GM12878 (cell line): ENCODE measurements at regions not wholly inside any gene's neighbourhood (a gene's known extent, or its start where the extent isn't known, plus 50 kb on each side); places are given as distances from the start of the nearest gene placed in this dataset.

ENCODE experiments used
- ATAC-seq: fragments of 200-7000 bp; cut with Tn5 transposase; 3 replicates; pipeline ENCODE4 v1.9.1; 2020; ENCODE audit warnings: mild to moderate bottlenecking, moderate library complexity
- BruUV-seq: library from RNA; stranded (reverse); fragments of 400-500 nt; replicated peaks from 2 replicates; lab custom pipeline; 2021; lab: Mats Ljungman, UMichigan
- CTCF ChIA-PET: fragments of 300-600 bp; sonication (Branson Sonifier 250); formaldehyde crosslinking; extraction: SDS; loops from one replicate; lab custom pipeline; 2021; ENCODE audit warnings: inconsistent platforms; lab: Yijun Ruan, JAX
- POLR2A ChIA-PET: fragments of 350-600 bp; formaldehyde crosslinking; extraction: SDS; loops from one replicate; lab custom pipeline; 2021; ENCODE audit warnings: inconsistent platforms; lab: Charles Lee
- RAD21 ChIA-PET: fragments of 300-600 bp; sonication (Branson Sonifier 250); formaldehyde crosslinking; loops from one replicate; lab custom pipeline; 2023; ENCODE audit warnings: antibody characterized with exemption; ENCODE audit not compliant: unreplicated experiment; lab: Charles Lee
- SMC1A ChIA-PET: fragments of 300-600 bp; sonication (Branson Sonifier 250); formaldehyde crosslinking; loops from one replicate; lab custom pipeline; 2023; ENCODE audit not compliant: unreplicated experiment, uncharacterized antibody; lab: Charles Lee
- DNase-seq: peaks from one replicate; pipeline ENCODE4 v3.0.0-alpha.2; 2011; ENCODE audit warnings: low read depth, low spot score
- FAIRE-seq: peaks from 3 replicates; lab custom pipeline; 2011; peaks lifted over from hg19 to GRCh38; lab: Jason Lieb, UNC
- H2AFZ ChIP-seq: 2 replicates; pipeline ENCODE4 v1.6.0; 2011; ENCODE audit warnings: low read depth, low read length, control low read depth; ENCODE audit not compliant: control insufficient read depth
- H3K27ac ChIP-seq: 2 replicates; pipeline ENCODE4 v1.5.1; 2011; ENCODE audit warnings: control low read depth; ENCODE audit not compliant: control insufficient read depth, insufficient read depth
- H3K27me3 ChIP-seq, 2 experiments: replicated peaks in 1 of 2; 2 replicates each; pipeline versions ENCODE4 v1.6.0 to v1.6.1; 2011; ENCODE audit warnings: low read length in 1 of 2; ENCODE audit not compliant: control insufficient read depth in 2 of 2, insufficient read depth in 2 of 2
- H3K36me3 ChIP-seq, 2 experiments: 2 replicates each; pipeline ENCODE4 v1.5.1; 2011; ENCODE audit warnings: low read length in 1 of 2; ENCODE audit not compliant: control insufficient read depth in 2 of 2, insufficient read depth in 2 of 2
- H3K4me1 ChIP-seq: 2 replicates; pipeline ENCODE4 v1.6.1; 2011; ENCODE audit warnings: mild to moderate bottlenecking, low read length, moderate library complexity, mixed read lengths; ENCODE audit not compliant: control insufficient read depth, insufficient read depth
- H3K4me2 ChIP-seq: 2 replicates; pipeline ENCODE4 v1.6.0; 2011; ENCODE audit warnings: control low read depth; ENCODE audit not compliant: control insufficient read depth, insufficient read depth
- H3K4me3 ChIP-seq: fragments of 200-600 bp; sonication (generic); 2 replicates; pipeline ENCODE4 v1.5.1; 2016
- H3K79me2 ChIP-seq: 2 replicates; pipeline ENCODE4 v1.6.0; 2011; ENCODE audit warnings: low read length; ENCODE audit not compliant: control insufficient read depth, insufficient read depth
- H3K9ac ChIP-seq: 2 replicates; pipeline ENCODE4 v1.8.0; 2011; ENCODE audit warnings: low read length, control low read depth, mixed read lengths; ENCODE audit not compliant: control insufficient read depth, insufficient read depth
- H3K9me3 ChIP-seq: replicated peaks from 3 replicates; pipeline ENCODE4 v1.5.1; 2011; ENCODE audit warnings: mild to moderate bottlenecking, low read length; ENCODE audit not compliant: control insufficient read depth, insufficient read depth
- H4K20me1 ChIP-seq: 2 replicates; pipeline ENCODE4 v1.6.0; 2011; ENCODE audit not compliant: control insufficient read depth, insufficient read depth
- BHLHE40 ChIP-seq, 2 experiments: fragments of 450-650 bp in 1 of 2; IDR thresholded peaks; 2 replicates each; pipeline ENCODE4 v1.6.1; 2011 to 2017; ENCODE audit warnings: low read depth in 2 of 2, borderline replicate concordance in 1 of 2, improper control_type of control experiment in 1 of 2, low read length in 1 of 2, mild to moderate bottlenecking in 1 of 2
- CHD2 ChIP-seq: IDR thresholded peaks from 2 replicates; pipeline ENCODE4 v1.6.1; 2011; ENCODE audit warnings: low read depth, low read length, improper control_type of control experiment, borderline replicate concordance
- E2F8 ChIP-seq: fragments of 450-650 bp; IDR thresholded peaks from 2 replicates; pipeline ENCODE4 v1.6.1; 2018; ENCODE audit warnings: mild to moderate bottlenecking, low read depth, moderate library complexity; ENCODE audit not compliant: partially characterized antibody
- ETV6 ChIP-seq, 2 experiments: fragments of 450-650 bp in 1 of 2; IDR thresholded peaks in 1 of 2; conservative IDR thresholded peaks in 1 of 2; 2 replicates each; pipeline ENCODE4 v1.6.1; 2014; ENCODE audit warnings: antibody characterized with exemption in 1 of 2, borderline replicate concordance in 1 of 2, low read depth in 1 of 2, mild to moderate bottlenecking in 1 of 2, moderate library complexity in 1 of 2
- HDGF ChIP-seq: fragments of 450-650 bp; IDR thresholded peaks from 2 replicates; pipeline ENCODE4 v1.6.1; 2016; ENCODE audit warnings: antibody characterized with exemption
- MYC ChIP-seq: IDR thresholded peaks from 2 replicates; pipeline ENCODE4 v1.6.1; 2011; ENCODE audit warnings: mild to moderate bottlenecking, low read length, moderate library complexity, inconsistent platforms; ENCODE audit not compliant: insufficient read depth, insufficient replicate concordance, insufficient read length, severe bottlenecking
- PAX8 ChIP-seq: fragments of 450-650 bp; IDR thresholded peaks from 2 replicates; pipeline ENCODE4 v1.6.1; 2017; ENCODE audit warnings: mild to moderate bottlenecking, moderate library complexity
- POU2F2 ChIP-seq: IDR thresholded peaks from 3 replicates; pipeline ENCODE4 v1.6.1; 2011; ENCODE audit warnings: low read depth, mild to moderate bottlenecking, low read length, borderline replicate concordance
- RELA ChIP-seq: fragments of 450-650 bp; IDR thresholded peaks from 2 replicates; pipeline ENCODE4 v1.8.0; 2014; ENCODE audit warnings: borderline replicate concordance; ENCODE audit not compliant: partially characterized antibody
- SUPT20H ChIP-seq: IDR thresholded peaks from 2 replicates; pipeline ENCODE4 v1.6.1; 2011; ENCODE audit warnings: low read depth, mild to moderate bottlenecking, low read length, moderate library complexity, borderline replicate concordance; ENCODE audit not compliant: control insufficient read depth
- ZNF217 ChIP-seq: fragments of 450-650 bp; IDR thresholded peaks from 2 replicates; pipeline ENCODE4 v1.6.1; 2017; ENCODE audit warnings: antibody characterized with exemption, mild to moderate bottlenecking
- whole genome bisulfite sequencing: methylation state at CpG from one replicate; pipeline ENCODE4 v1.1.6; 2016; ENCODE audit warnings: low lambda C conversion rate; ENCODE audit not compliant: insufficient replicate concordance, insufficient coverage; ENCODE audit errors: missing lambda C conversion rate; 5-methylcytosine and 5-hydroxymethylcytosine counted together
- in situ Hi-C: fragments of 300-500 bp; cut with MboI; formaldehyde crosslinking; loops from 9 replicates; pipeline ENCODE4 v1.14.3; 2018; ENCODE audit warnings: mixed read lengths
- intact Hi-C: fragments of 100-400 bp; cut with micrococcal nuclease; formaldehyde crosslinking; loops from one replicate; pipeline ENCODE4 v1.14.2; 2022; ENCODE audit not compliant: unreplicated experiment

- Histone ChIP-seq H2AFZ (no peak overlapping the region), H4K20me1 (no peaks in the 10 kb centered on the region), H3K9me3 (no peaks in the 10 kb centered on the region), H3K4me1 (0 out of 2 replicates have a peak, but pooled peaks cover 5% of the 10 kb centered on the region), H3K4me2 (no peak overlapping the region), H3K79me2 (peaks cover 15% of the 10 kb centered on the region), H3K4me3 (no peak overlapping the region), H3K27me3 (no peaks in the 10 kb centered on the region), H3K36me3 (no peaks in the 10 kb centered on the region), H3K27ac (no peak overlapping the region), H3K9ac (no peak overlapping the region)
- TF ChIP-seq CHD2 = no peak
- TF ChIP-seq RELA = no peak
- TF ChIP-seq ETV6 (conservative IDR thresholded peaks at IDR 0.05 in 1 of 2, IDR thresholded peaks at IDR 0.05 in 1 of 2; ENCODE audit: borderline replicate concordance in 1 of 2, low read depth in 1 of 2) = peak in 1 of 2 experiments; percentile 67; a peak in 2 of 4 replicates
- 0 out of 2 replicates have a peak, but pooled peaks have one; percentile 34 for TF ChIP-seq HDGF
- no peak for TF ChIP-seq POU2F2
- no peak for TF ChIP-seq SUPT20H
- TF ChIP-seq E2F8 = no peak
- TF ChIP-seq MYC = no peak
- no peak for TF ChIP-seq PAX8
- no peak for TF ChIP-seq BHLHE40 (IDR thresholded peaks at IDR 0.05; ENCODE audit: borderline replicate concordance in 1 of 2, low read depth in 2 of 2, low read length in 1 of 2)
- TF ChIP-seq ZNF217 = no peak
- DNase-seq (no peak), FAIRE-seq (no peak), ATAC-seq (no peak)
- ChIA-PET POLR2A (interaction anchor here (3.4 kb wide), 1 partner anchor 14 kb away, joined by 25 read pairs; no protein-coding TSS in a partner anchor), SMC1A (interaction anchor here (1.3 to 8.8 kb wide), 4 partner anchors 11 to 111 kb away, joined by 3 to 79 read pairs (median 4); no protein-coding TSS in a partner anchor), RAD21 (interaction anchor here (1.0 to 1.4 kb wide), 2 partner anchors 44 to 220 kb away, joined by 3 to 4 read pairs; no protein-coding TSS in a partner anchor), CTCF (interaction anchor here (0.8 kb wide), 1 partner anchor 213 kb away, joined by 3 read pairs; no protein-coding TSS in a partner anchor)
- 53% methylated on average over 5 of the region's 5 CpGs for WGBS
- intact Hi-C loops (no loop called here), in situ Hi-C loops (no loop called here)
- BruUV-seq = no TSS peak
Observed at GRCh38 chr14:71541973-71542690, 390.1 kb upstream of the RGS6 start.
